Stimulated activated CD4-positive, alpha-beta T cell treated with anti-CD3 and anti-CD28 coated beads, Interleukin-2, amount 100 ng/mL, for 48 hours (primary cell): ENCODE measurements at regions not wholly inside any gene's neighbourhood (a gene's known extent, or its start where the extent isn't known, plus 50 kb on each side); places are given as distances from the start of the nearest gene placed in this dataset.

Experiments used
- DNase-seq, 2 donors: peaks; one replicate each; pipeline ENCODE4 v3.0.0-alpha.2; 2020

- DNase-seq, result no peak
Observed at GRCh38 chr15:47355759-47356158, 361.5 kb upstream of the SEMA6D start.

- no peak for DNase-seq
Observed at GRCh38 chr15:47356297-47356696, 361.0 kb upstream of the SEMA6D start.

GRCh38 chr15:47358876-47359275, 358.4 kb upstream of the SEMA6D start:
- no peak for DNase-seq

GRCh38 chr15:47360305-47360704, 357.0 kb upstream of the SEMA6D start:
- DNase-seq, result no peak

GRCh38 chr15:47362118-47362905, 355.0 kb upstream of the SEMA6D start:
- no peak for DNase-seq

GRCh38 chr15:47363653-47364052, 353.7 kb upstream of the SEMA6D start:
- DNase-seq, result no peak

- no peak for DNase-seq
Observed at GRCh38 chr15:47364230-47365141, 352.8 kb upstream of the SEMA6D start.

GRCh38 chr15:47366884-47367283, 350.4 kb upstream of the SEMA6D start:
- DNase-seq, result no peak

GRCh38 chr15:47367726-47368390, 349.4 kb upstream of the SEMA6D start:
- no peak for DNase-seq

- no peak for DNase-seq
Observed at GRCh38 chr15:47371939-47372338, 345.4 kb upstream of the SEMA6D start.

GRCh38 chr15:47374222-47374621, 343.1 kb upstream of the SEMA6D start:
- no peak for DNase-seq

- DNase-seq, result no peak
Observed at GRCh38 chr15:47376190-47376589, 341.1 kb upstream of the SEMA6D start.

- DNase-seq, result no peak
Observed at GRCh38 chr15:47377465-47377864, 339.8 kb upstream of the SEMA6D start.

- DNase-seq, result no peak
Observed at GRCh38 chr15:47378527-47378926, 338.8 kb upstream of the SEMA6D start.

GRCh38 chr15:47383102-47383501, 334.2 kb upstream of the SEMA6D start:
- DNase-seq, result no peak

- DNase-seq, result no peak
Observed at GRCh38 chr15:47383801-47384200, 333.5 kb upstream of the SEMA6D start.

- DNase-seq, result no peak
Observed at GRCh38 chr15:47384341-47384740, 333.0 kb upstream of the SEMA6D start.

GRCh38 chr15:47384776-47385175, 332.5 kb upstream of the SEMA6D start:
- DNase-seq, result no peak

- DNase-seq, result no peak
Observed at GRCh38 chr15:47386459-47386858, 330.8 kb upstream of the SEMA6D start.

GRCh38 chr15:47388299-47388698, 329.0 kb upstream of the SEMA6D start:
- DNase-seq, result no peak

- DNase-seq, result no peak
Observed at GRCh38 chr15:47390208-47390765, 327.0 kb upstream of the SEMA6D start.

- no peak for DNase-seq
Observed at GRCh38 chr15:47394286-47394809, 323.0 kb upstream of the SEMA6D start.

- DNase-seq, result no peak
Observed at GRCh38 chr15:47395076-47395475, 322.2 kb upstream of the SEMA6D start.
